NT2/D1 (cell line): ENCODE measurements at regions not wholly inside any gene's neighbourhood (a gene's known extent, or its start where the extent isn't known, plus 50 kb on each side); places are given as distances from the start of the nearest gene placed in this dataset.

Source experiments
- DNase-seq: peaks from one replicate; pipeline ENCODE4 v3.0.0-alpha.2; 2011; ENCODE audit warnings: low read depth, low spot score
- H3K27me3 ChIP-seq: 2 replicates; pipeline ENCODE4 v1.6.0; 2011; ENCODE audit warnings: mild to moderate bottlenecking; ENCODE audit not compliant: insufficient read length, insufficient read depth
- H3K36me3 ChIP-seq: 2 replicates; pipeline ENCODE4 v1.6.1; 2011; ENCODE audit warnings: mild to moderate bottlenecking, low read length, mixed read lengths; ENCODE audit not compliant: insufficient read depth, insufficient read length
- H3K4me1 ChIP-seq: 2 replicates; pipeline ENCODE4 v1.5.1; 2011; ENCODE audit not compliant: insufficient read depth, insufficient read length
- H3K4me3 ChIP-seq: 2 replicates; pipeline ENCODE4 v1.5.1; 2011; ENCODE audit warnings: low read depth; ENCODE audit not compliant: insufficient read length
- H3K9ac ChIP-seq: 2 replicates; pipeline ENCODE4 v1.6.0; 2011; ENCODE audit warnings: low read depth; ENCODE audit not compliant: insufficient read length
- H3K9me3 ChIP-seq: 2 replicates; pipeline ENCODE4 v1.5.1; 2011; ENCODE audit warnings: mild to moderate bottlenecking, low read length; ENCODE audit not compliant: insufficient read depth
- SUZ12 ChIP-seq: IDR thresholded peaks from 2 replicates; pipeline ENCODE4 v1.6.1; 2011; ENCODE audit not compliant: insufficient read length, insufficient read depth; ENCODE audit errors: extremely low read depth
- YY1 ChIP-seq: IDR thresholded peaks from 2 replicates; pipeline ENCODE4 v1.6.1; 2011; ENCODE audit not compliant: insufficient read length, insufficient read depth
- ZNF274 ChIP-seq: IDR thresholded peaks from 2 replicates; pipeline ENCODE4 v1.6.1; 2011; ENCODE audit warnings: mild to moderate bottlenecking, low read depth, low read length

DNA sequence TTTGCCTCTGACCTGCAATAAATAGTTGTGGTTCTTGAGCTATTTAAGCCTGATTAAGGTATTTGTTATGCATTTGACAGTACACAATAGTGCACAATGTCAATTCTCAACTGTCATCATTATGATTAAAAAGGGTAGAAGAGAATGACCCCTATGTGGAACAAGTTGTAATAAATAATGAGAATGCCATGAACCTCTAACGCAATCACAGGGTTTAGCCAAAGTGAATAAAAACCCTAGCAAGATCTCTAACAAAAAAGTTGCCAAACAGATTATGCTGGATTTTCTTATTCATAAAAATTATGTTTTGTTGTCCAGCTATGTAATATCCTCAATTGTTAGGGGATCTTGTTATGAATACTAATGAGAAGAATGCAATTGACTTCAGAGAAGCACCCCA is 387.4 kb downstream of the GPAT3 start:
- DNase-seq: no peak
- H3K27me3 ChIP-seq: no peaks in the 10 kb centered on the region
- no peak overlapping the region for H3K4me3 ChIP-seq
- TF ChIP-seq YY1 (no peak), ZNF274 (no peak), SUZ12 (no peak)
- no peaks in the 10 kb centered on the region; the same call in 1 of the 2 replicates for H3K9me3 ChIP-seq
- H3K9ac ChIP-seq: no peak overlapping the region
- no peaks in the 10 kb centered on the region for H3K36me3 ChIP-seq
- no peaks in the 10 kb centered on the region for H3K4me1 ChIP-seq

DNA sequence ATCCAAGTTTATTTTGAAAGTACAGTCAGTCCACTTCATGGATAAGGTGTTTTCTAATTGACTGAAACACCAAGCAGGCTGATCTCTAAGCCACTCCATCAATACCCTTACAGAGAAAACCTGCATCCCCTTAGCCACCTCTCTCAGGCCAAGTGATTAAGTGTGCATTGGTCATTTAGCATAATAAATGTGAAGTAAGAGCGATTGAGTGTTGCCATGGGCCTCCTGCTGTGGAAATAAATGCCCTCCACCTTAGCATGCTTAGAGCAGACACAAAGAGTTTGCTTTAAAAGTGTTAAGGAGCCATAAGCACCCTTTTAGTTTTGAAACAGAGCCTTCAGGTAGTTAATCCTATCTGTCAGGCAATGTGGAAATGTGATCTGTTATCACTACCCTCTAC is 386.5 kb downstream of the GPAT3 start:
- DNase-seq: peak; percentile 71
- Histone ChIP-seq H3K4me1 (no peaks in the 10 kb centered on the region), H3K27me3 (no peaks in the 10 kb centered on the region), H3K36me3 (no peaks in the 10 kb centered on the region), H3K9me3 (peaks cover 4% of the 10 kb centered on the region; the same call in 1 of the 2 replicates), H3K9ac (no peak overlapping the region), H3K4me3 (no peak overlapping the region)
- TF ChIP-seq SUZ12: no peak
- TF ChIP-seq YY1: no peak
- TF ChIP-seq ZNF274: no peak

DNA sequence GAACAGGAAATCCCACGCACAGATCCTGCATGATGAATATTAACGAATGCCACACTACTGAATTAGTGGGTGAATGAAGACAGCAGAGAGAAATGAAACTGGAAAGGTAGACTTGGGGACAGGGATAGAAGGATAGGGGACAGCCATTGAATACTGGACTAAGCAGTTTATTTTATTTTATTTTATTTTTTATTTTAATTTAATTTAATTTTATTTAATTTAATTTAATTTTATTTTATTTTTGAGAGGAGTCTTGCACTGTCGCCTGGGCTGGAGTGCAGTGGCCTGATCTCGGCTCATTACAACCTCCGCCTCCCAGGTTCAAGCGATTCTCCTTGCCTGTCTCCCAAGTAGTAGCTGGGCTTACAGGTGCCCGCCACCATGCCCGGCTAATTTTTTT is 385.2 kb downstream of the GPAT3 start:
- Histone ChIP-seq H3K9ac (no peak overlapping the region), H3K4me1 (no peaks in the 10 kb centered on the region), H3K9me3 (peaks cover 4% of the 10 kb centered on the region; the same call in 1 of the 2 replicates), H3K4me3 (no peak overlapping the region), H3K36me3 (no peaks in the 10 kb centered on the region), H3K27me3 (no peaks in the 10 kb centered on the region)
- DNase-seq: no peak
- no peak for TF ChIP-seq YY1
- no peak for TF ChIP-seq SUZ12
- TF ChIP-seq ZNF274: no peak

DNA sequence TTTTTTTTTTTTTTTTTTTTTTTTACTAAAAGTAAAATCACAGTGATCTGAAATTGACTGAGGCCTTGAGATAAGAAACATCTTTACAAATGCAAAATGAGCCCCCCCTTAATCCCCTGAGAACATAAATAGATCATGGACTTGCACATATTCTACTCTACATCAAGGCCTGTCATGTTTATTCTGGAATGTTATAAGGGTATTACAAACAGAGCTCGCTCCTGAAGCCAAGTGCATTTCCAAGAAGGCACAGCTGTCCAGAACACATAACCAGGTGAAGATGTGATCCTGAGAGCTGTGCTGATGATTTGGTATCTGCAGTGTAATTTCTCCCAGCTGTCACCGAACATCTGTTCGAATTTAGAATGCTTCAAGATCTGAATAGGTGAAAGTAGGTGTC is 384.5 kb downstream of the GPAT3 start:
- Histone ChIP-seq H3K9ac (no peak overlapping the region), H3K4me1 (no peaks in the 10 kb centered on the region), H3K27me3 (no peaks in the 10 kb centered on the region), H3K4me3 (no peak overlapping the region), H3K9me3 (peaks cover 4% of the 10 kb centered on the region; the same call in 1 of the 2 replicates), H3K36me3 (no peaks in the 10 kb centered on the region)
- no peak for DNase-seq
- TF ChIP-seq SUZ12 (no peak), ZNF274 (no peak), YY1 (no peak)

DNA sequence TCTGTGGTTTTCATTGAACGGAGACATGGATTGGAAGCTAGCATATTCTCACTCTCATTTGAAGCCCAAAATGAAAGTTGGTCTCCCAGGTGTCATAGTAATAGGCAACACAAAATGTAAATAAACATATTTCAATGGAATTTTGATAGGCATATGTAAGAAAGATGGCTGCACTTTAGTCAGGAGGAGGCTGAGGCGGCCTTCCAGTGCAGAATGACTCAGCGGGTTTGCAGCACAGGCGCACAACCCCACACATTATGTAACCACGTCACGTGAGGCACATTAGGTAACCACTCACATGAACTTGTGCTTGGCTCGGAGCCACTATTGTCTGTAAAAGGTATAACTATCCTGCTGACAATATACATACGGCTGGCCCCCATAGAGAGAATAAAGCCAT is 381.7 kb downstream of the GPAT3 start:
- TF ChIP-seq ZNF274: no peak
- no peak for TF ChIP-seq SUZ12
- TF ChIP-seq YY1: no peak
- Histone ChIP-seq H3K4me1 (no peaks in the 10 kb centered on the region), H3K9ac (no peak overlapping the region), H3K36me3 (no peaks in the 10 kb centered on the region), H3K27me3 (no peaks in the 10 kb centered on the region), H3K4me3 (no peak overlapping the region), H3K9me3 (peaks cover 4% of the 10 kb centered on the region; the same call in 1 of the 2 replicates)
- DNase-seq: no peak

DNA sequence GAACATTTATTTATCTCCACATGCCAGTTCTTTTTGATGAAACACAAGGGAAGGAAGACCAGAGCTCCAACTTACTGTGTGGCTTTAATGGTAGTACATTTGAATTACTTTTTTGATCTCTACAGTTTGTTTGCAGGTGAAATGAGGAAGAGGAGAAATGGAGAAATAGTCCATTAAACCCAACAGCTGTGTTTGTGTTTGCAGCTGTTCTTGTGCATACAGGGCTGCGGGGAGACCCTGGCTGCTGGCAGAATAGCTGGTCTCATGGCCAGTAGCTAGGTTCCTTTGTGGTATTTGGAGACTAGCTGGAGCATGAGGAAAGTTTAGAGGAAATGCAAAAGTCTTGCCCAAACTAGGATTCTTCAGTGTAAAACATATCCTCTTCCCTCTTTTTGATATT is 374.8 kb downstream of the GPAT3 start:
- H3K4me1 ChIP-seq: no peaks in the 10 kb centered on the region
- no peak for DNase-seq
- TF ChIP-seq ZNF274 (no peak), SUZ12 (no peak), YY1 (no peak)
- no peak overlapping the region for H3K4me3 ChIP-seq
- H3K36me3 ChIP-seq: no peaks in the 10 kb centered on the region
- no peak overlapping the region for H3K9ac ChIP-seq
- no peaks in the 10 kb centered on the region for H3K27me3 ChIP-seq
- no peaks in the 10 kb centered on the region for H3K9me3 ChIP-seq

DNA sequence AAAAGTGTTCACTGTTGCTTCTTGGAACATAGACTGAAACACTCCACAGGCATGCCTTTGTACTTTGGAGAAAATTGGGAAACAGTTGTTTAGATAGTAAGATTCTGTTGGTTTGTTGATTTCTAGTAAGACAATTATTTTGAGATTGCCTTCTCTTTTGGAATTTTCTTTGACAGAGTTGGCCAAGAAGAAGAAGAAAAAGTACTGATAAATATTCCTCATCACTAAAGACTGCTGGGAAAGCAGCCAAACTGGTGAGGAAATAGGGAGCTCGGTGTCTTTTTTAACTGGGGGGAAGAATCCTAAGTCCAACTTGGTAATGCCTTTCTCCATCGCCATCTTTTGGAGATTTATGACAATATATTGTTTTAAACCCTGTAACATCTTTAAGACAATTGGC is 370.7 kb downstream of the GPAT3 start:
- no peak overlapping the region for H3K9ac ChIP-seq
- no peaks in the 10 kb centered on the region for H3K27me3 ChIP-seq
- H3K4me1 ChIP-seq: no peaks in the 10 kb centered on the region
- no peaks in the 10 kb centered on the region for H3K36me3 ChIP-seq
- no peak overlapping the region for H3K4me3 ChIP-seq
- no peak for DNase-seq
- H3K9me3 ChIP-seq: no peaks in the 10 kb centered on the region
- TF ChIP-seq SUZ12: no peak
- no peak for TF ChIP-seq ZNF274
- no peak for TF ChIP-seq YY1
